H1 (cell line): ENCODE measurements at regions not wholly inside any gene's neighbourhood (a gene's known extent, or its start where the extent isn't known, plus 50 kb on each side); places are given as distances from the start of the nearest gene placed in this dataset.

Experiments used
- CTCF ChIA-PET: fragments of 300-600 bp; sonication (Branson Sonifier 250); formaldehyde crosslinking; loops from one replicate; lab custom pipeline; 2021; ENCODE audit not compliant: partially characterized antibody; lab: Charles Lee
- POLR2A ChIA-PET: fragments of 300-600 bp; sonication (Branson Sonifier 250); formaldehyde crosslinking; loops from one replicate; lab custom pipeline; 2021; ENCODE audit warnings: inconsistent platforms; ENCODE audit not compliant: partially characterized antibody; lab: Charles Lee
- DNase-seq, 2 experiments: peaks; one replicate each; pipeline versions ENCODE4 v3.0.0 to v3.0.0-alpha.2; 2010 to 2022; ENCODE audit warnings: low spot score in 2 of 2, low read depth in 1 of 2, mixed read lengths in 1 of 2
- FAIRE-seq: peaks from 2 replicates; lab custom pipeline; 2011; peaks lifted over from hg19 to GRCh38; lab: Jason Lieb, UNC
- H2AFZ ChIP-seq: 2 replicates; pipeline ENCODE4 v1.8.1; 2012; ENCODE audit warnings: low read length, inconsistent platforms
- H2AK5ac ChIP-seq: 2 replicates; pipeline ENCODE4 v1.6.1; 2013; ENCODE audit warnings: low read depth, low read length
- H2BK120ac ChIP-seq: replicated peaks from 2 replicates; pipeline ENCODE3; 2013; ENCODE audit warnings: low read depth, low read length, inconsistent platforms
- H2BK12ac ChIP-seq: 2 replicates; pipeline ENCODE4 v1.6.1; 2013; ENCODE audit warnings: low read depth, low read length
- H2BK15ac ChIP-seq: 2 replicates; pipeline ENCODE4 v1.6.1; 2013; ENCODE audit warnings: low read length
- H2BK20ac ChIP-seq: 2 replicates; pipeline ENCODE4 v1.6.1; 2013; ENCODE audit warnings: low read length
- H2BK5ac ChIP-seq: 2 replicates; pipeline ENCODE4 v1.6.1; 2013; ENCODE audit warnings: low read depth, low read length
- H3K14ac ChIP-seq: 2 replicates; pipeline ENCODE4 v1.6.1; 2013; ENCODE audit warnings: inconsistent platforms; ENCODE audit not compliant: insufficient read length
- H3K18ac ChIP-seq: 2 replicates; pipeline ENCODE4 v1.6.1; 2013; ENCODE audit warnings: low read length; ENCODE audit errors: extremely low read depth
- H3K23ac ChIP-seq: 2 replicates; pipeline ENCODE4 v1.6.1; 2013; ENCODE audit warnings: inconsistent platforms; ENCODE audit not compliant: insufficient read length
- H3K23me2 ChIP-seq: 2 replicates; pipeline ENCODE4 v1.6.1; 2013; ENCODE audit warnings: low read depth, low read length
- H3K27ac ChIP-seq: 2 replicates; pipeline ENCODE4 v1.6.1; 2011; ENCODE audit warnings: low read depth, low read length, inconsistent platforms
- H3K27me3 ChIP-seq, 4 experiments: replicated peaks in 1 of 4; 1 replicate in 1 of 4; 2 replicates in 3 of 4; pipeline versions ENCODE4 v1.6.1 to v1.8.1; 2011 to 2013; ENCODE audit warnings: low read length in 3 of 4, mild to moderate bottlenecking in 3 of 4, inconsistent platforms in 2 of 4, mixed read lengths in 2 of 4, moderate library complexity in 1 of 4; ENCODE audit not compliant: control insufficient read depth in 3 of 4, insufficient read depth in 3 of 4; ENCODE audit errors: extremely low read depth in 1 of 4
- H3K36me3 ChIP-seq, 4 experiments: 2 replicates each; pipeline versions ENCODE4 v1.6.1 to v1.8.1; 2011 to 2013; ENCODE audit warnings: mild to moderate bottlenecking in 4 of 4, low read length in 3 of 4, moderate library complexity in 2 of 4, control low read depth in 1 of 4, inconsistent platforms in 1 of 4; ENCODE audit not compliant: insufficient read depth in 4 of 4, control insufficient read depth in 2 of 4
- H3K4ac ChIP-seq: replicated peaks from 2 replicates; pipeline ENCODE3; 2013; ENCODE audit warnings: low read length, low read depth, mixed read lengths, inconsistent platforms; ENCODE audit not compliant: insufficient read length
- H3K4me1 ChIP-seq, 4 experiments: replicated peaks in 1 of 4; 1 replicate in 1 of 4; 2 replicates in 3 of 4; pipeline versions ENCODE4 v1.6.1 to v1.8.1; 2011 to 2013; ENCODE audit warnings: low read length in 3 of 4, inconsistent platforms in 2 of 4, mixed read lengths in 1 of 4; ENCODE audit not compliant: insufficient read depth in 4 of 4, control insufficient read depth in 3 of 4
- H3K4me2 ChIP-seq, 2 experiments: 2 replicates each; pipeline versions ENCODE4 v1.6.1 to v1.8.1; 2011 to 2013; ENCODE audit warnings: low read depth in 2 of 2, low read length in 2 of 2, control low read depth in 1 of 2, inconsistent platforms in 1 of 2, mild to moderate bottlenecking in 1 of 2; ENCODE audit not compliant: insufficient read depth in 1 of 2
- H3K4me3 ChIP-seq, 4 experiments: fragments of 200-600, 300-600 bp in 1 of 4; sonication (generic), shearing (Covaris generic), sonication (Bioruptor Twin) in 1 of 4; 2 replicates each; pipeline versions ENCODE4 v1.5.1 to v1.8.1; 2011 to 2016; ENCODE audit warnings: low read length in 4 of 4, low read depth in 3 of 4, control low read depth in 2 of 4, inconsistent platforms in 2 of 4, mild to moderate bottlenecking in 2 of 4, mixed read lengths in 1 of 4, moderate library complexity in 1 of 4; ENCODE audit not compliant: insufficient read depth in 2 of 4; ENCODE audit errors: extremely low read depth in 1 of 4
- H3K56ac ChIP-seq: replicated peaks from 2 replicates; pipeline ENCODE3; 2013; ENCODE audit warnings: low read depth, mild to moderate bottlenecking, mixed read lengths, low read length, inconsistent platforms; ENCODE audit not compliant: insufficient read length
- H3K79me1 ChIP-seq: 2 replicates; pipeline ENCODE4 v1.6.1; 2013; ENCODE audit warnings: low read depth, low read length, control low read depth
- H3K79me2 ChIP-seq, 2 experiments: 2 replicates each; pipeline versions ENCODE4 v1.6.1 to v1.8.1; 2012 to 2013; ENCODE audit warnings: low read length in 2 of 2, mild to moderate bottlenecking in 2 of 2, inconsistent platforms in 1 of 2; ENCODE audit not compliant: insufficient read depth in 2 of 2, control insufficient read depth in 1 of 2
- H3K9ac ChIP-seq, 4 experiments: replicated peaks in 1 of 4; 1 replicate in 1 of 4; 2 replicates in 3 of 4; pipeline versions ENCODE4 v1.6.1 to v1.8.1; 2011 to 2013; ENCODE audit warnings: low read depth in 3 of 4, low read length in 3 of 4, control low read depth in 2 of 4, mild to moderate bottlenecking in 2 of 4, moderate library complexity in 2 of 4, inconsistent platforms in 1 of 4; ENCODE audit errors: extremely low read depth in 1 of 4
- H3K9me3 ChIP-seq, 2 experiments: 2 replicates each; pipeline versions ENCODE4 v1.6.1 to v1.8.1; 2012 to 2013; ENCODE audit warnings: mild to moderate bottlenecking in 2 of 2, moderate library complexity in 2 of 2, control low read depth in 1 of 2, inconsistent platforms in 1 of 2, low read depth in 1 of 2, low read length in 1 of 2, mixed read lengths in 1 of 2; ENCODE audit not compliant: insufficient read depth in 2 of 2
- H4K20me1 ChIP-seq, 2 experiments: replicated peaks in 1 of 2; 2 replicates each; pipeline versions ENCODE3 to v1.8.1; 2011 to 2013; ENCODE audit warnings: inconsistent platforms in 2 of 2, low read length in 2 of 2, mild to moderate bottlenecking in 1 of 2; ENCODE audit not compliant: insufficient read depth in 2 of 2, control insufficient read depth in 1 of 2
- H4K5ac ChIP-seq: 2 replicates; pipeline ENCODE4 v1.6.1; 2013; ENCODE audit warnings: low read length, low read depth, mixed read lengths, inconsistent platforms; ENCODE audit not compliant: insufficient read length
- H4K8ac ChIP-seq: 2 replicates; pipeline ENCODE4 v1.8.0; 2013; ENCODE audit warnings: mild to moderate bottlenecking, moderate library complexity, low read length, inconsistent platforms; ENCODE audit not compliant: insufficient read depth; ENCODE audit errors: extremely low read depth
- H4K91ac ChIP-seq: replicated peaks from 2 replicates; pipeline ENCODE3; 2013; ENCODE audit warnings: low read length, mixed read lengths, inconsistent platforms; ENCODE audit not compliant: insufficient read length
- ATF2 ChIP-seq: IDR thresholded peaks from 2 replicates; pipeline ENCODE4 v1.6.1; 2012; ENCODE audit warnings: low read length, inconsistent platforms
- SIRT6 ChIP-seq: IDR thresholded peaks from one replicate; pipeline ENCODE4 v1.7.1; 2012; ENCODE audit warnings: low read length, inconsistent platforms
- YY1 ChIP-seq: IDR thresholded peaks from 2 replicates; pipeline ENCODE4 v1.6.1; 2011; ENCODE audit warnings: low read depth, mild to moderate bottlenecking, low read length
- WGBS, 2 experiments: shearing (Covaris generic) in 1 of 2; methylation state at CpG; one replicate each; pipeline versions ENCODE4 v1.1.6 to v1.1.7; 2013 to 2015; ENCODE audit warnings: low lambda C conversion rate in 2 of 2, mixed read lengths in 2 of 2, inconsistent platforms in 1 of 2, low coverage in 1 of 2, missing lambda C conversion rate in 1 of 2; ENCODE audit not compliant: insufficient replicate concordance in 2 of 2, insufficient coverage in 1 of 2, insufficient read length in 1 of 2; ENCODE audit errors: extremely low coverage in 1 of 2, missing lambda C conversion rate in 1 of 2; 5-methylcytosine and 5-hydroxymethylcytosine counted together

- POLR2A ChIA-PET: no interaction called here
- no peak overlapping the region for H4K91ac ChIP-seq
- H2BK12ac ChIP-seq: no peak overlapping the region
- H3K4me3 ChIP-seq: no peak overlapping the region
- no peak overlapping the region for H4K8ac ChIP-seq
- H2AK5ac ChIP-seq: no peak overlapping the region
- no peak overlapping the region for H3K9ac ChIP-seq
- no peak overlapping the region for H3K4me2 ChIP-seq
- H2BK120ac ChIP-seq: no peak overlapping the region
- H3K27me3 ChIP-seq: no peaks in the 10 kb centered on the region
- no peak overlapping the region for H3K23ac ChIP-seq
- H3K36me3 ChIP-seq: no peaks in the 10 kb centered on the region
- no peaks in the 10 kb centered on the region for H3K79me1 ChIP-seq
- no peak overlapping the region for H2AFZ ChIP-seq
- no peak overlapping the region for H2BK20ac ChIP-seq
- FAIRE-seq: no peak
- 90% methylated on average over 6 of the region's 6 CpGs; no CpG with 5 or more reads in 1 of the 2 experiments for WGBS, 2 experiments
- H3K56ac ChIP-seq: no peak overlapping the region
- no peaks in the 10 kb centered on the region; a peak in 1 of 4 replicates for H3K9me3 ChIP-seq
- no peak overlapping the region for H3K27ac ChIP-seq
- no peak overlapping the region for H4K5ac ChIP-seq
- TF ChIP-seq YY1: no peak
- no peak for TF ChIP-seq ATF2
- no peak for TF ChIP-seq SIRT6
- no peak overlapping the region for H3K18ac ChIP-seq
- H4K20me1 ChIP-seq: no peaks in the 10 kb centered on the region
- CTCF ChIA-PET: interaction anchor here (1.0 kb wide), 2 partner anchors 53 to 87 kb away, joined by 3 read pairs; no protein-coding TSS in a partner anchor
- H3K4me1 ChIP-seq: no peaks in the 10 kb centered on the region
- H3K23me2 ChIP-seq: no peaks in the 10 kb centered on the region
- H2BK15ac ChIP-seq: no peak overlapping the region
- no peak overlapping the region for H2BK5ac ChIP-seq
- H3K4ac ChIP-seq: no peak overlapping the region
- DNase-seq: no peak
- H3K14ac ChIP-seq: no peak overlapping the region
- H3K79me2 ChIP-seq: no peaks in the 10 kb centered on the region
Observed at GRCh38 chr11:129637473-129637872, 178.2 kb upstream of the TMEM45B start.
